Heart right ventricle (tissue), 16 donors: ENCODE measurements at regions not wholly inside any gene's neighbourhood (a gene's known extent, or its start where the extent isn't known, plus 50 kb on each side); places are given as distances from the start of the nearest gene placed in this dataset.
"Not testable (repeated sequence)": the region's sequence is repeated elsewhere in the genome, so short reads cannot be mapped to it uniquely, and the experiment has no call there.

Experiments used
- ATAC-seq, 8 donors: fragments of 200-7000 bp; cut with Tn5 transposase; one replicate each; pipeline ENCODE4 v1.9.1; 2020; ENCODE audit warnings: mild to moderate bottlenecking in 8 of 8, moderate library complexity in 8 of 8, moderate number of reproducible peaks in 1 of 8
- DNase-seq, 2 donors: peaks; one replicate each; pipeline ENCODE4 v3.0.0-alpha.2; 2020
- H3K27ac ChIP-seq, 10 donors: fragments of 200-600 bp; sonication (generic) in 2 of 10; one replicate each; pipeline versions ENCODE4 v1.5.0 to v1.8.0; 2020 to 2022; ENCODE audit warnings: mild to moderate bottlenecking in 3 of 10
- H3K27me3 ChIP-seq, 7 donors: fragments of 200-600 bp; one replicate each; pipeline ENCODE4 v1.8.0; 2021 to 2022; ENCODE audit warnings: mild to moderate bottlenecking in 2 of 7
- H3K36me3 ChIP-seq, 9 donors: fragments of 200-600 bp; sonication (generic) in 1 of 9; one replicate each; pipeline versions ENCODE4 v1.5.0 to v1.8.0; 2020 to 2022; ENCODE audit warnings: mild to moderate bottlenecking in 2 of 9
- H3K4me1 ChIP-seq, 9 donors: fragments of 200-600 bp; sonication (generic) in 1 of 9; one replicate each; pipeline versions ENCODE4 v1.5.0 to v1.8.0; 2020 to 2022; ENCODE audit warnings: mild to moderate bottlenecking in 4 of 9
- H3K4me3 ChIP-seq, 10 donors: fragments of 200-600 bp; sonication (generic) in 2 of 10; one replicate each; pipeline versions ENCODE4 v1.5.0 to v1.8.0; 2020 to 2022; ENCODE audit warnings: mild to moderate bottlenecking in 7 of 10, moderate library complexity in 2 of 10
- H3K9me3 ChIP-seq, 11 donors: fragments of 200-600 bp in 10 of 11; sonication (generic) in 2 of 11; one replicate each; pipeline versions ENCODE4 v1.5.0 to v1.8.0; 2013 to 2022; ENCODE audit warnings: mild to moderate bottlenecking in 2 of 11, control low read depth in 1 of 11, moderate library complexity in 1 of 11
- WGBS, 2 donors: extraction: QIAGEN DNeasy Blood & Tissue Kit; methylation state at CpG; one replicate each; pipeline ENCODE4 v1.1.7; 2013; ENCODE audit warnings: inconsistent platforms in 1 of 2; 5-methylcytosine and 5-hydroxymethylcytosine counted together
- intact Hi-C, 10 donors: fragments of 100-400 bp; cut with DNase I; formaldehyde crosslinking; loops; one replicate each; pipeline versions ENCODE4 v1.11.1 to v1.14.2; 2022
- TF ChIP-seq, protein P1 (sequence below), 9 donors: fragments of 200-600 bp; sonication (generic) in 2 of 9; IDR thresholded peaks; one replicate each; pipeline versions ENCODE4 v1.5.0 to v1.8.0; 2021 to 2022; ENCODE audit warnings: antibody characterized with exemption in 9 of 9, mild to moderate bottlenecking in 5 of 9, moderate library complexity in 1 of 9
- donor health status: Arrhythmogenic right ventricular cardiomyopathy.
- donor health status: ischemic (EF 13 %, LVEDD 7.1; RV severe dilation, severe dysfunction).
- donor health status: healthy with polysubstance abuse.
- donor health status: DM: no; HTN: yes; CAD: no.
- donor health status: DM: no; HTN: no; CAD: no.
- donor health status: ischemic (EF 25% LVEDD 6.9; RV normal size, moderate dysfunction).
- donor health status: ischemic (EF 25% LVEDD 5.7; RV mildly dilated, moderate dysfunction).
- donor health status: healthy.
- donor health status: DM: yes; HTN: yes; CAD: no.
- donor health status: Ischemic cardiomyopathy.
- donor health status: ischemic (EF 35%, LVEDD 5.7; RV mildly dilated, moderate dysfunction).
- donor health status: nonischemic (EF 11% LVEDD 7.7; RV severe dilation, severe dysfunction).
- donor health status: DM: yes; HTN: yes; CAD: no.
- donor health status: PGD.
- donor health status: ischemic (EF 29% LVEDD 5.4; RV normal size, mild dysfunction).
- donor health status: nonischemic (EF 23%, LVEDD 6.1; RV moderate dilation, normal function).

DNA sequence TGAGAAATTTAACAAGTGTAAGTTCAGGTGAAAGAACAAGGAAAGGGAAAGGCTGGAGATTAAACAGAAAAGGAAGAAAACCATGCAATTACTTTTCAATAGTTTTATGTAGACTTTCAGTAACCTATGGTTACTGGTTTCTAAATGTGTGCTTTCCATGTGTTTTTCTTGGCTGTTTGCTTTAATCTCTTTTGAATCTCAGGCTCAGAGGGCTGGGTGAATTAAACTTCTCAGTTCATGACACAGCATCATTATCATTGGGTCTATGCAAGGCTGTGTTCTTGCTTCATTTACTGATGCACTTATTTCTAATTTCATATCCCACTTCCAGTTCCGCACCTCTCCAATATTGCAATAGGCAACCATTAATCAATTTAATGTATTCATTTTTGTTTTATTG, 266.5 kb upstream of the UGT8 start:
- Histone ChIP-seq H3K27ac (no peak overlapping the region), H3K9me3 (peaks cover 0 to 3% (median 0%) of the 10 kb centered on the region in 11 donors), H3K4me3 (no peak overlapping the region), H3K36me3 (no peaks in the 10 kb centered on the region), H3K27me3 (no peaks in the 10 kb centered on the region), H3K4me1 (no peaks in the 10 kb centered on the region)
- intact Hi-C loops, result no loop called here
- DNase-seq (no peak), ATAC-seq (no peak)
- TF ChIP-seq, protein P1, sequence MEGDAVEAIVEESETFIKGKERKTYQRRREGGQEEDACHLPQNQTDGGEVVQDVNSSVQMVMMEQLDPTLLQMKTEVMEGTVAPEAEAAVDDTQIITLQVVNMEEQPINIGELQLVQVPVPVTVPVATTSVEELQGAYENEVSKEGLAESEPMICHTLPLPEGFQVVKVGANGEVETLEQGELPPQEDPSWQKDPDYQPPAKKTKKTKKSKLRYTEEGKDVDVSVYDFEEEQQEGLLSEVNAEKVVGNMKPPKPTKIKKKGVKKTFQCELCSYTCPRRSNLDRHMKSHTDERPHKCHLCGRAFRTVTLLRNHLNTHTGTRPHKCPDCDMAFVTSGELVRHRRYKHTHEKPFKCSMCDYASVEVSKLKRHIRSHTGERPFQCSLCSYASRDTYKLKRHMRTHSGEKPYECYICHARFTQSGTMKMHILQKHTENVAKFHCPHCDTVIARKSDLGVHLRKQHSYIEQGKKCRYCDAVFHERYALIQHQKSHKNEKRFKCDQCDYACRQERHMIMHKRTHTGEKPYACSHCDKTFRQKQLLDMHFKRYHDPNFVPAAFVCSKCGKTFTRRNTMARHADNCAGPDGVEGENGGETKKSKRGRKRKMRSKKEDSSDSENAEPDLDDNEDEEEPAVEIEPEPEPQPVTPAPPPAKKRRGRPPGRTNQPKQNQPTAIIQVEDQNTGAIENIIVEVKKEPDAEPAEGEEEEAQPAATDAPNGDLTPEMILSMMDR (IDR thresholded peaks at IDR 0.05), result no peak
- WGBS, 2 donors, result 96 to 98% methylated on average over 1 of the region's 1 CpG

DNA sequence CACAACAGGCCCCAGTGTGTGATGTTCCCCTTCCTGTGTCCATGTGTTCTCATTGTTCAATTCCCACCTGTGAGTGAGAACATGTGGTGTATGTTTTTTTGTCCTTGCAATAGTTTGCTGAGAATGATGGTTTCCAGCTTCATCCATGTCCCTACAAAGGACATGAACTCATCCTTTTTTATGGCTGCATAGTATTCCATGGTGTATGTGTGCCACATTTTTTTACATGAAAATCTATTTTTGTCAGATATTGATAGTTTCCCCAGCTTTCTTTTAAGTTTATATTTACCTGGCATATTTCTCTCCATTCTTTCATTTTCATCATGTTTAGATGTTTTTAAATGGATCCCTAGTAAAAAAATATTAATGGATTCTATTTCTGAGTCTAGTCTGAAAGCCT, 264.2 kb upstream of the UGT8 start:
- H3K27ac ChIP-seq, H3K4me3 ChIP-seq, H3K27me3 ChIP-seq, intact Hi-C loops, H3K4me1 ChIP-seq, ATAC-seq, H3K9me3 ChIP-seq, H3K36me3 ChIP-seq, DNase-seq: not testable (repeated sequence)

DNA sequence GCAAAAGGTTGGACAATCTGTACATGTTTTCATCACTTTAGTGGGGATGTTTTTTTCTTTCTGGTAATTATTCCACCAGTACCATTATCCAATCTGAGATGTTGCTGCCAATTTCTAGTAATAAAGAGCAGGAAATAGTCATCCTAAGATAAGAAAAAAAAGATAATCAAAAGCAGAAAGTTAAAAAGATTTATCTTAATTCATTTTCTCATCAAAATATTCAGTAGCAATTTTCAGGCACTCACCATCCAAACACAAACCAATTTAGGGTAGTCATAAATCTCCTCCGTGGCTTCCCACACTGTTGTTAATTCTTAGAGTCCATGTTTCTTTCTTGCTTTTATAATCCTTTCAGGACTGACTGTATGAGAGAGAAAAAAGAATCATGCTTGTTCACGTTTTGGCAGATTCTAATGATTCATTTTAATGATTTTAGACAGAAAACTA, 263.7 kb upstream of the UGT8 start:
- H3K4me1 ChIP-seq, result no peaks in the 10 kb centered on the region
- no peak for DNase-seq
- intact Hi-C loops, result no loop called here
- no peaks in the 10 kb centered on the region for H3K36me3 ChIP-seq
- no peak for ATAC-seq
- no peaks in the 10 kb centered on the region for H3K9me3 ChIP-seq
- no peak overlapping the region for H3K4me3 ChIP-seq
- TF ChIP-seq, protein P1 (IDR thresholded peaks at IDR 0.05), result no peak
- H3K27ac ChIP-seq, result no peak overlapping the region
- 36 to 51% methylated on average over 2 of the region's 2 CpGs for WGBS, 2 donors
- no peaks in the 10 kb centered on the region for H3K27me3 ChIP-seq

DNA sequence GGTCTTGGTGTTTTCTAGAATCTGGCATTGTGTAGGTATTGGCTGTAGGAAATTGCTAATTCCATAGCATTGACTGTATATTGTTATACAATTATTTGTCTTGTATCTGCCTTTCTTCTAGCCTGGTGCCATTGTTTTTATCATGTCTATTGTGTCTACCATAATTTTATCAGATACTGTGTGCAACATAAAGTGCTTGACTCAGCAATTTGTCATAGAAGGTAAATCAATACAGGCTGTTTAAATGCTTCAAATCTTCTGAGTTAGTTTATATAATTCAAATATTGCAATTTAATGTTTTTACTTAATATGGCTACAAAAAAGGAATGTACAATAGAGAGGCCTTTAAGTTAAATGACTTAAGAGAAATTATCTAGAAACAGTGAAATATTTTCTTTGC, 263.3 kb upstream of the UGT8 start:
- intact Hi-C loops, result no loop called here
- Histone ChIP-seq H3K27ac (no peak overlapping the region), H3K4me1 (no peaks in the 10 kb centered on the region), H3K4me3 (no peak overlapping the region), H3K9me3 (no peaks in the 10 kb centered on the region), H3K27me3 (no peaks in the 10 kb centered on the region), H3K36me3 (no peaks in the 10 kb centered on the region)
- no peak for DNase-seq
- TF ChIP-seq, protein P1 (IDR thresholded peaks at IDR 0.05), result no peak
- ATAC-seq, result no peak

DNA sequence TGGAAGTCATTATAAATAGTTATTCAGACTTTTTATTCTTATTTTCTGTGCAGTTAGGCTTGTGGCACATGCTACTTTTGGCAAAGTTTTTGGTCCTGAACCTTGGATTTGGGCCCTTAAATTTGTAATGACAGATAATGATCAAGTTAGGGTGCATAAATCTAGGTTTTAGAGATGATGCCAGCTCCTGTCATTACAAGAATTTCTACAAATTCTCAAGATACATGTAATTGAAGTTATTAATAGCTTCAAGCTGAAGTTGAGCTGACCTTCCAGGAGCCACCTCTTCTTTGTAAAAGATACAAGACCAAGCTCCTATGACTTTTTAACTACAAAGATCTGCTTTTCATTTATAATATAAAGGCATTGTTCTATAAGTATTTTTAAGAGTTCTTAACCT, 255.6 kb upstream of the UGT8 start:
- intact Hi-C loops, result no loop called here
- Histone ChIP-seq H3K9me3 (no peaks in the 10 kb centered on the region), H3K4me1 (no peaks in the 10 kb centered on the region), H3K27ac (no peak overlapping the region), H3K27me3 (no peaks in the 10 kb centered on the region), H3K36me3 (no peaks in the 10 kb centered on the region), H3K4me3 (no peak overlapping the region)
- TF ChIP-seq, protein P1 (IDR thresholded peaks at IDR 0.05), result no peak
- no peak for ATAC-seq
- no peak for DNase-seq
